ENCODE measurements at regions not wholly inside any gene's neighbourhood (a gene's known extent, or its start where the extent isn't known, plus 50 kb on each side); places are given as distances from the start of the nearest gene placed in this dataset.

- Histone ChIP-seq H3K4me3 (replicated peaks in 1 of 3; ENCODE audit: insufficient read depth in 1 of 3, low read depth in 1 of 3, low read length in 3 of 3) (no peak overlapping the region), H3K9me3 (replicated peaks; ENCODE audit: control insufficient read depth, insufficient read depth, low read length) (no peaks in the 10 kb centered on the region), H3K36me3 (ENCODE audit: control insufficient read depth in 2 of 2, extremely low read depth in 1 of 2, insufficient read depth in 2 of 2, low read length in 2 of 2) (no peaks in the 10 kb centered on the region), H4K20me1 (replicated peaks; ENCODE audit: control insufficient read depth, extremely low read depth, insufficient read depth, low read length) (no peaks in the 10 kb centered on the region), H3K27me3 (ENCODE audit: control insufficient read depth in 2 of 2, insufficient read depth in 2 of 2, low read length in 2 of 2) (no peaks in the 10 kb centered on the region), H3K27ac (ENCODE audit: insufficient read depth, low read depth, low read length) (no peak overlapping the region), H3K9ac (replicated peaks; ENCODE audit: extremely low read depth, insufficient read depth, low read length) (no peak overlapping the region), H3K4me2 (ENCODE audit: insufficient read depth, low read length) (no peak overlapping the region), H3K79me2 (ENCODE audit: control insufficient read depth, insufficient read depth, low read length) (no peaks in the 10 kb centered on the region), H2AFZ (ENCODE audit: low read depth, low read length) (no peak overlapping the region), H3K4me1 (ENCODE audit: control insufficient read depth, extremely low read depth, insufficient read depth, low read length) (no peaks in the 10 kb centered on the region), H3K9me1 (replicated peaks; ENCODE audit: control insufficient read depth, extremely low read depth, insufficient read depth, low read length) (no peaks in the 10 kb centered on the region)
- POLR2A ChIA-PET, result no interaction called here
- BruUV-seq (replicated peaks), result no TSS peak
- FAIRE-seq, result no peak
- TF ChIP-seq POLR2A (IDR thresholded peaks at IDR 0.05; ENCODE audit: low read depth, low read length), result no peak
- no peak for TF ChIP-seq FOS (IDR thresholded peaks at IDR 0.05; ENCODE audit: borderline replicate concordance, insufficient read depth, low read length)
- no peak for TF ChIP-seq MAX (IDR thresholded peaks at IDR 0.05; ENCODE audit: insufficient read depth, insufficient read length)
- TF ChIP-seq JUN (IDR thresholded peaks at IDR 0.05; ENCODE audit: borderline replicate concordance, insufficient read depth, insufficient read length, low read depth), result no peak
- TF ChIP-seq GATA2 (IDR thresholded peaks at IDR 0.05; ENCODE audit: insufficient read depth, insufficient read length, low read depth, low read length), result no peak
- no peak for TF ChIP-seq MYC (IDR thresholded peaks at IDR 0.05; ENCODE audit: low read depth, low read length)
- TF ChIP-seq CTCF (IDR thresholded peaks at IDR 0.05; ENCODE audit: extremely low read depth in 1 of 2, insufficient read depth in 1 of 2, low read depth in 1 of 2, low read length in 2 of 2), result no peak
- TF ChIP-seq POLR2AphosphoS5 (IDR thresholded peaks at IDR 0.05; ENCODE audit: insufficient read depth, low read depth, low read length), result no peak
- TF ChIP-seq EZH2 (IDR thresholded peaks at IDR 0.05; ENCODE audit: borderline replicate concordance, low read depth, low read length, severe bottlenecking), result no peak
- DNase-seq (ENCODE audit: low read depth, low spot score), result no peak
- CTCF ChIA-PET, result interaction anchor here (0.7 kb wide), 1 partner anchor 12 kb away, joined by 5 read pairs; no protein-coding TSS in a partner anchor
- intact Hi-C loops (cut with micrococcal nuclease), result no loop called here
- dilution Hi-C loops (cut with MboI; ENCODE audit: extremely low pct_ligation_motif_present, low sequenced_read_pairs), result no loop called here
Observed at GRCh38 chr7:13009517-13009916, 322.1 kb downstream of the ARL4A start.

All from endothelial cell of umbilical vein (primary cell).